Adrenal gland (tissue), 9 donors: ENCODE measurements at regions not wholly inside any gene's neighbourhood (a gene's known extent, or its start where the extent isn't known, plus 50 kb on each side); places are given as distances from the start of the nearest gene placed in this dataset.
"Not testable (repeated sequence)": the region's sequence is repeated elsewhere in the genome, so short reads cannot be mapped to it uniquely, and the experiment has no call there.

Experiments
- DNase-seq, 7 donors: peaks; one replicate each; pipeline ENCODE4 v3.0.0-alpha.2; 2019 to 2020
- H3K27ac ChIP-seq, 5 donors: fragments of 200-600 bp; sonication (generic) in 4 of 5; 1 replicate in 3 of 5; 2 replicates in 2 of 5; pipeline versions ENCODE4 v1.5.1 to v1.8.0; 2016 to 2020; ENCODE audit warnings: mild to moderate bottlenecking in 1 of 5
- H3K27me3 ChIP-seq: fragments of 200-600 bp; 2 replicates; pipeline ENCODE4 v1.8.0; 2021
- H3K36me3 ChIP-seq, 2 donors: fragments of 200-600 bp; replicated peaks in 1 of 2; 1 replicate in 1 of 2; 2 replicates in 1 of 2; pipeline versions ENCODE4 v1.5.1 to v1.8.0; 2018 to 2022
- H3K4me1 ChIP-seq, 2 donors: fragments of 200-600 bp; replicated peaks in 1 of 2; 1 replicate in 1 of 2; 2 replicates in 1 of 2; pipeline versions ENCODE4 v1.5.1 to v1.8.0; 2018 to 2021
- H3K4me3 ChIP-seq, 4 donors: fragments of 200-600 bp; sonication (generic) in 3 of 4; one replicate each; pipeline ENCODE4 v1.5.1; 2016 to 2018
- H3K9me3 ChIP-seq, 3 donors: fragments of 200-600 bp; sonication (generic) in 1 of 3; replicated peaks in 1 of 3; 1 replicate in 2 of 3; 2 replicates in 1 of 3; pipeline versions ENCODE4 v1.5.1 to v1.8.0; 2016 to 2021
- POLR2A ChIP-seq, 2 donors: fragments of 450-650 bp; IDR thresholded peaks; one replicate each; pipeline ENCODE4 v1.6.1; 2017; ENCODE audit warnings: antibody characterized with exemption in 2 of 2, mild to moderate bottlenecking in 2 of 2, moderate library complexity in 1 of 2
- WGBS, 4 donors: extraction: QIAGEN DNeasy Blood & Tissue Kit in 2 of 4; methylation state at CpG; one replicate each; pipeline versions ENCODE4 v1.1.5 to v1.1.7; 2013 to 2017; 5-methylcytosine and 5-hydroxymethylcytosine counted together
- intact Hi-C, 2 donors: fragments of 100-400 bp; cut with DNase I; formaldehyde crosslinking; loops; one replicate each; pipeline versions ENCODE4 v1.14.1 to v1.15.0; 2022 to 2023
- TF ChIP-seq, protein P1 (sequence below), 6 experiments: fragments of 450-650 bp in 4 of 6; fragments of 200-600 bp in 2 of 6; sonication (generic) in 1 of 6; IDR thresholded peaks; 1 replicate in 5 of 6; 2 replicates in 1 of 6; pipeline versions ENCODE4 v1.5.1 to v1.8.0; 2016 to 2021; ENCODE audit warnings: antibody characterized with exemption in 6 of 6, mild to moderate bottlenecking in 2 of 6, moderate library complexity in 1 of 6
- donor health status: healthy with polysubstance abuse.
- donor health status: Bipolar disorder and iron deficiency.
- donor health status: DM: yes; HTN: yes; CAD: no.
- donor health status: DM: no; HTN: no; CAD: no.
- donor health status: DM: no; HTN: no; CAD: no.

DNA sequence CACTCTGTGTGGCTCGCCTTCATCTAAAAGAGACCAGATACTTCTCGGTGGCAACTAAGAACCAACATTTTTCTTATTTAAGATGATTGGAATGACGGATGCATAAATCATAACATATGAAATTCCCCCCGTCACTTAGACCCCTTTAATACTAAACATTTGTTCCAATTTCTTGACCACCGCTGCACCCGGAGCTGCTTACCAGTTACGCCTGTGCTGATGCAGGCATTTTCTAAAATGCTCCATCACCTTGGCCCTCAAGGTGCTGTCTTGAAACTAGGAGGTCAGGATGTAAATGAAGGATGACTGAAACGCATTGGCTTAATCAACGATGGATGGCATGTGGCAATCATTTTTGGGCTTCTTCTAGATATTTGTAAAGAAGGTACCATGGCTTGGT lies 130.0 kb downstream of the CPZ start:
- DNase-seq, result peak in 1 of 7 donors; percentile 9
- no peak overlapping the region for H3K4me3 ChIP-seq
- H3K9me3 ChIP-seq, result no peaks in the 10 kb centered on the region
- no peaks in the 10 kb centered on the region for H3K4me1 ChIP-seq
- WGBS, 4 donors, result 78 to 82% (median 79%) methylated on average over 9 of the region's 9 CpGs
- no peaks in the 10 kb centered on the region for H3K27me3 ChIP-seq
- TF ChIP-seq, protein P1, sequence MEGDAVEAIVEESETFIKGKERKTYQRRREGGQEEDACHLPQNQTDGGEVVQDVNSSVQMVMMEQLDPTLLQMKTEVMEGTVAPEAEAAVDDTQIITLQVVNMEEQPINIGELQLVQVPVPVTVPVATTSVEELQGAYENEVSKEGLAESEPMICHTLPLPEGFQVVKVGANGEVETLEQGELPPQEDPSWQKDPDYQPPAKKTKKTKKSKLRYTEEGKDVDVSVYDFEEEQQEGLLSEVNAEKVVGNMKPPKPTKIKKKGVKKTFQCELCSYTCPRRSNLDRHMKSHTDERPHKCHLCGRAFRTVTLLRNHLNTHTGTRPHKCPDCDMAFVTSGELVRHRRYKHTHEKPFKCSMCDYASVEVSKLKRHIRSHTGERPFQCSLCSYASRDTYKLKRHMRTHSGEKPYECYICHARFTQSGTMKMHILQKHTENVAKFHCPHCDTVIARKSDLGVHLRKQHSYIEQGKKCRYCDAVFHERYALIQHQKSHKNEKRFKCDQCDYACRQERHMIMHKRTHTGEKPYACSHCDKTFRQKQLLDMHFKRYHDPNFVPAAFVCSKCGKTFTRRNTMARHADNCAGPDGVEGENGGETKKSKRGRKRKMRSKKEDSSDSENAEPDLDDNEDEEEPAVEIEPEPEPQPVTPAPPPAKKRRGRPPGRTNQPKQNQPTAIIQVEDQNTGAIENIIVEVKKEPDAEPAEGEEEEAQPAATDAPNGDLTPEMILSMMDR (IDR thresholded peaks at IDR 0.05), result no peak
- no peak for TF ChIP-seq POLR2A (IDR thresholded peaks at IDR 0.05)
- intact Hi-C loops, result no loop called here
- no peaks in the 10 kb centered on the region for H3K36me3 ChIP-seq
- H3K27ac ChIP-seq, result no peak overlapping the region

DNA sequence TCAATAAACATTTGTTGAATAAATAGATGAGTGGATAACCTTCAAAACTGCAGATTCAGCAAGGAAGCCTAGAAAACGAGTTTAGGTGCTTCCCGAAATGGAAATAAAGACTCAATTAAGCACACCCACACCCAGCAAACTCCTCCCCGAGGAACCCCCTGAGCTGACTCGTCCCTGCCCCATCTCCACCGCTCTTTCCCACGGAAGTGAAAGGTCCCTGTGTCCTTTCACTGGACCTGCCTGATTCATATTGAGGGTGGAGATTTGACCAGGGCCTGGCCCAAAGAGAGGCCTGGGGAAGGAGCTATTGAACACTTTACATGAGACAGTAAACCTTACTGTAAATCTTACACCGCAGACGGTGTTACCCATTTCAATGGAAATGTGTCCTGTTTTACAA lies 129.1 kb downstream of the CPZ start:
- H3K27ac ChIP-seq, result no peak overlapping the region
- 71 to 78% (median 74%) methylated on average over 8 of the region's 8 CpGs for WGBS, 4 donors
- no peak for DNase-seq
- H3K9me3 ChIP-seq, result no peaks in the 10 kb centered on the region
- H3K27me3 ChIP-seq, result no peaks in the 10 kb centered on the region
- TF ChIP-seq POLR2A (IDR thresholded peaks at IDR 0.05), result no peak
- TF ChIP-seq, protein P1 (IDR thresholded peaks at IDR 0.05), result no peak
- H3K36me3 ChIP-seq, result no peaks in the 10 kb centered on the region
- intact Hi-C loops, result no loop called here
- no peak overlapping the region for H3K4me3 ChIP-seq
- no peaks in the 10 kb centered on the region for H3K4me1 ChIP-seq

DNA sequence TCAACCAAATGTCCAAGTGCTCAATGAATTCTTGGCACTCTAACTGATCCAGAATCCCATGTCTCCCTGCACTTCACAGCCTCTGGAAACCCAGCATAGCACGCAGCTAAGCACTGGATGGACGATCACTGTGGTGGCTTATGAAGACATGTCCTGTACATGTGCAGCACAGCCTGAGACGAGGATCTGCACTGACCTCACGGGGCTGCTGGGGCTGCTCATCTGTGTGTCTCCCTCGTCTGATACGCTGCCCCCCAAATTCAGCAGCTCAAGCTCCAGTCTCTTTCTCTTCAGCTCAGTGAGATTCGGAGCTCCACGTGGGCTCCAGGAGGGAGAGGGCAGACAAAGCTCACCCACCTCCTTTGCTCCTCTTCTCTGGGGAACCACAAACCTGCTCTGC lies 126.9 kb downstream of the CPZ start:
- 77 to 86% (median 83%) methylated on average over 8 of the region's 8 CpGs for WGBS, 4 donors
- Histone ChIP-seq H3K4me3 (no peak overlapping the region), H3K4me1 (no peaks in the 10 kb centered on the region), H3K27me3 (no peaks in the 10 kb centered on the region), H3K27ac (no peak overlapping the region), H3K9me3 (peaks cover 0 to 7% (median 0%) of the 10 kb centered on the region in 3 donors), H3K36me3 (no peaks in the 10 kb centered on the region)
- intact Hi-C loops, result no loop called here
- TF ChIP-seq, protein P1 (IDR thresholded peaks at IDR 0.05), result no peak
- TF ChIP-seq POLR2A (IDR thresholded peaks at IDR 0.05), result no peak
- peak in 1 of 7 donors; percentile 0 for DNase-seq

DNA sequence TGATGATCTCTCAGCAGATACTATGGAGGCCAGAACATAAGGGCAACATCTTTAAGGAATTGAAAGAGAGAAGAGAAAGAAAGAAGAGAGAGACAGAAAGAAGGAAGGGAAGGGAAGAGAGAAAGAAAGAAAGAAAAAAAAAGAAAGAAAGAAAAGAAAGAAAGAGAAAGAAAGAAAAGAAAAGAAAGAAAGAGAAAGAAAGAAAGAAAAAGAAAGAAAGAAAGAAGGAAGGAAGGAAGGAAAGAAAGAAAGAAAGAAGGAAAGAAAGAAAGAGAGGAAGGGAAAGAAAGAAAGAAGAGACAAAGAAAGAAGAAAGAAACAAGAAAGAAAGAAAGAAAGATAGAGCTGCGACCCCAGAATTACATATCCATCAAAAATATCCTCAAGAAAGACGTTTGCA lies 124.9 kb downstream of the CPZ start:
- H3K27me3 ChIP-seq, DNase-seq, H3K4me3 ChIP-seq, intact Hi-C loops, H3K36me3 ChIP-seq, H3K4me1 ChIP-seq, H3K27ac ChIP-seq: not testable (repeated sequence)
- 41 to 44% (median 42%) methylated on average over 2 of the region's 2 CpGs for WGBS, 4 donors
- H3K9me3 ChIP-seq, result peaks cover 0 to 12% (median 0%) of the 10 kb centered on the region in 3 donors

DNA sequence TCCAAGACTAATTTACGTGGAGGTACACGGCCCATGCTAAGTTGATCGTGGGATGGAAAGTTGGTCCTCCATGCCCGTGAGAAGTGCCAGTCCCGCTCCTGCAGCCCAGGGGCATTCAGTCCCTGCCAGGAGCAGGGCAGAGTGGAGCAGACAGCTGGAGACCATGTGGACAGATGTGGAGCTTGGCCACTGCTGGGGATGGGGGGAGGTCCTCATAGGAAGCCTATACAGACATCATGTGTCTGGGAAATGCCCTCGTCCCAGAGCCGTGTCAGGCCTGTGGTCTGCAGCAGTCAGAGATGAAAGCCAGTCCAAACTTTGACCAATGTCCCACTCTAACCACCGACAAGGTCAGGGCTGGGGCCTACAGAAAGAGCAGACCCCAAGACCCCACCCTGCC lies 118.4 kb downstream of the CPZ start:
- intact Hi-C loops, result no loop called here
- Histone ChIP-seq H3K27me3 (no peaks in the 10 kb centered on the region), H3K4me1 (no peaks in the 10 kb centered on the region), H3K36me3 (no peaks in the 10 kb centered on the region), H3K4me3 (no peak overlapping the region), H3K9me3 (peaks cover 0 to 12% (median 0%) of the 10 kb centered on the region in 3 donors), H3K27ac (no peak overlapping the region)
- 56 to 79% (median 65%) methylated on average over 5 to 8 of the region's 8 CpGs for WGBS, 4 donors
- TF ChIP-seq, protein P1 (IDR thresholded peaks at IDR 0.05), result no peak
- TF ChIP-seq POLR2A (IDR thresholded peaks at IDR 0.05), result no peak
- DNase-seq, result peak in 2 of 7 donors; percentile 2 to 21
